Fibroblast of mammary gland (primary cell): ENCODE measurements at regions not wholly inside any gene's neighbourhood (a gene's known extent, or its start where the extent isn't known, plus 50 kb on each side); places are given as distances from the start of the nearest gene placed in this dataset.

Source experiments
- DNase-seq: peaks from one replicate; pipeline ENCODE4 v3.0.0-alpha.2; 2010; ENCODE audit warnings: low read depth
- H3K4me3 ChIP-seq: 2 replicates; pipeline ENCODE4 v1.5.1; 2011; ENCODE audit warnings: low read depth, mild to moderate bottlenecking, low read length, moderate library complexity; ENCODE audit not compliant: control insufficient read depth
- TF ChIP-seq, protein P1 (sequence below): conservative IDR thresholded peaks from 2 replicates; pipeline ENCODE4 v1.5.1; 2011; ENCODE audit warnings: low read depth, low read length, inconsistent platforms; ENCODE audit not compliant: control insufficient read depth, insufficient read depth

DNA sequence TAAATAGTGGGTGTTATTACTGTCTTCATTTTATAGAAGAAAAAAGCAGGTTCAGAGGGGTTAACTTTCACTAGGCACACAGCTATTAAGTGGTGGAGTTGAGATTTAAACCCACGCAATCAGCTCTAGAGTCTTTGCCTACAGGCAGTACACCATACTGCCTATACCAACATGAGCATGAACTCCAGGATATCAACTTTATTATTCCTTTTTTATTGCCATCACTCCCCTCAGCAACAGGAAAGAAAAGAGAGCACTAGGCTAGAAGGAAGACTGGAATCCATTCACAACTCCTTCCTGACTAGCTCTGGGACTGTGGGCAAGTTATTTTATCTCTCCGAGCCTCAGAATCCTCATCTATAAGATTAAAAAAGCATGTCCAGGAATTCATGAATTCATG is 58.7 kb upstream of the FSHB start:
- no peak overlapping the region for H3K4me3 ChIP-seq
- DNase-seq = no peak
- TF ChIP-seq, protein P1, sequence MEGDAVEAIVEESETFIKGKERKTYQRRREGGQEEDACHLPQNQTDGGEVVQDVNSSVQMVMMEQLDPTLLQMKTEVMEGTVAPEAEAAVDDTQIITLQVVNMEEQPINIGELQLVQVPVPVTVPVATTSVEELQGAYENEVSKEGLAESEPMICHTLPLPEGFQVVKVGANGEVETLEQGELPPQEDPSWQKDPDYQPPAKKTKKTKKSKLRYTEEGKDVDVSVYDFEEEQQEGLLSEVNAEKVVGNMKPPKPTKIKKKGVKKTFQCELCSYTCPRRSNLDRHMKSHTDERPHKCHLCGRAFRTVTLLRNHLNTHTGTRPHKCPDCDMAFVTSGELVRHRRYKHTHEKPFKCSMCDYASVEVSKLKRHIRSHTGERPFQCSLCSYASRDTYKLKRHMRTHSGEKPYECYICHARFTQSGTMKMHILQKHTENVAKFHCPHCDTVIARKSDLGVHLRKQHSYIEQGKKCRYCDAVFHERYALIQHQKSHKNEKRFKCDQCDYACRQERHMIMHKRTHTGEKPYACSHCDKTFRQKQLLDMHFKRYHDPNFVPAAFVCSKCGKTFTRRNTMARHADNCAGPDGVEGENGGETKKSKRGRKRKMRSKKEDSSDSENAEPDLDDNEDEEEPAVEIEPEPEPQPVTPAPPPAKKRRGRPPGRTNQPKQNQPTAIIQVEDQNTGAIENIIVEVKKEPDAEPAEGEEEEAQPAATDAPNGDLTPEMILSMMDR = no peak

DNA sequence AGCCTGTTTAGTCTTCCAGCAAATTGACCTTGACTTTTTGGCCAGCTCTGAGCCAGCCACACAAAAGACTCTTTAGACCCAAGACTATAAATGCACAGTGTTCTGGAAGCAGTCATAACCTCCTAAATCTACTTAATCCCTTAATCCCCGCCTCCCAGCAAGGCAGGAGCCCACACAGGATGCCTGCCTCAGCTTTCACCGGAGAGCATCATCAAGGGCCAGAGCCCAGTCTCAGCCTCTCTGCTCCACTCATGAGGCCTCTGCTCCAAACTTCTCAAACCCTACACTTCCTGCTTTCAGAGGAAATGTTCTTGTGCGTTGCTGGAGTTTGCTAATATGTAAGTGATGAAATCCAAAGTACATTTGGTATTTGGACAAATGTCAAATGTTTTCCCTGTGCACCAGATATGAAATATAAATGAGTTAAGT is 57.9 kb upstream of the FSHB start:
- no peak overlapping the region for H3K4me3 ChIP-seq
- DNase-seq = no peak
- TF ChIP-seq, protein P1 = no peak

DNA sequence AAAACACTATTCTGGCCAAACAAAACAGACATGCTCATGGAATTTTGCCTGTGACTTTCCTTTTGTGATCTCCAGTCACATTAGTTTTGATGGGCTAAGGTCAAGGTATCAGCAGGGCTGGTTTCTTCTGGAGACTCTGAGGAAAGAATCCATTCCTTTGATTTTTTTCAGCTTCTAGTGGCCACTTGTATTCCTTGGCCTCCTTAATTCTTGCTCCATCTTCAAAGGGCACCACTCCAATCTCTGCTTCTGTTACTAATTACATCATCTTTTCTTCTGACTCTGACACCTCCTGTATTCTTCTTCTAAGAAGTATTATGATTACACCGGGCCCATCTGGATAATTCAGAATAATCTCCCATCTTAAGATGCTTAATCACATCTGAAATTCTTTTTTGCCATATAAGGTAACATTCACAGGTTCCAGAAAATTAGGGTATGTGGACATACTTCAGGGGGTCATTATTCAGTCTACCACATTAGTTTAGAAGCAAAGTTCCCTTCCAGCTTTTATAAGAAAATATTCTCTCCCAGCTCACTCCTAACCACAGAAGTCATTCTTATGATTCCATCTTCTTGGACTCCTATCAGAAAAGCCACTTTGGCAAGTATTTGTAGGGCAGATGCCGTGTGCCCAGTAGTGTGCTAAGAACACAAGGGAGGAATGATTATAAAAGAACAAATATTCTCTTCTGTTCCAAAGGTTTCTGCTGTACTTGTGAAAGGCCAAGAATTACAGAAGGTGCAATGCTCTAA is 56.4 kb upstream of the FSHB start:
- TF ChIP-seq, protein P1 = no peak
- no peak overlapping the region for H3K4me3 ChIP-seq
- DNase-seq = no peak
